Transverse colon (tissue), 4 donors: ENCODE measurements at regions not wholly inside any gene's neighbourhood (a gene's known extent, or its start where the extent isn't known, plus 50 kb on each side); places are given as distances from the start of the nearest gene placed in this dataset.

ENCODE experiments used
- DNase-seq: peaks from one replicate; pipeline ENCODE4 v3.0.0-alpha.2; 2019
- H3K27ac ChIP-seq, 4 donors: fragments of 200-600 bp; sonication (generic); 2 replicates each; pipeline ENCODE4 v1.5.1; 2016 to 2018; ENCODE audit warnings: inconsistent platforms in 4 of 4
- H3K27me3 ChIP-seq: fragments of 200-600 bp; sonication (generic); 2 replicates; pipeline ENCODE4 v1.5.1; 2017; ENCODE audit warnings: inconsistent platforms
- H3K36me3 ChIP-seq, 4 donors: fragments of 200-600 bp; sonication (generic); 2 replicates each; pipeline ENCODE4 v1.5.1; 2017 to 2019; ENCODE audit warnings: inconsistent platforms in 4 of 4
- H3K4me1 ChIP-seq, 4 donors: fragments of 200-600 bp; sonication (generic); 2 replicates each; pipeline ENCODE4 v1.5.1; 2017 to 2020; ENCODE audit warnings: inconsistent platforms in 4 of 4
- H3K4me3 ChIP-seq, 4 donors: fragments of 200-600 bp; sonication (generic); 1 replicate in 1 of 4; 2 replicates in 3 of 4; pipeline versions ENCODE4 v1.5.1 to v1.6.1; 2017 to 2019; ENCODE audit warnings: inconsistent platforms in 4 of 4
- H3K9me3 ChIP-seq, 2 donors: fragments of 200-600 bp; sonication (generic); 2 replicates each; pipeline ENCODE4 v1.5.1; 2017 to 2019; ENCODE audit warnings: inconsistent platforms in 2 of 2
- CTCF ChIP-seq, 5 experiments: fragments of 200-600 bp in 3 of 5; fragments of 450-650 bp in 2 of 5; sonication (generic) in 3 of 5; IDR thresholded peaks; 1 replicate in 2 of 5; 2 replicates in 3 of 5; pipeline ENCODE4 v1.5.1; 2016 to 2017; ENCODE audit warnings: antibody characterized with exemption in 5 of 5, inconsistent platforms in 3 of 5, mild to moderate bottlenecking in 2 of 5, moderate library complexity in 1 of 5
- EP300 ChIP-seq: sonication (generic); formaldehyde crosslinking; IDR thresholded peaks from one replicate; pipeline ENCODE4 v1.6.1; 2017; ENCODE audit warnings: antibody characterized with exemption, low read depth
- POLR2A ChIP-seq: fragments of 450-650 bp; IDR thresholded peaks from one replicate; pipeline ENCODE4 v1.6.1; 2016; ENCODE audit warnings: antibody characterized with exemption, mild to moderate bottlenecking, moderate library complexity
- POLR2AphosphoS5 ChIP-seq, 3 donors: sonication (generic); formaldehyde crosslinking; IDR thresholded peaks; one replicate each; pipeline ENCODE4 v1.6.1; 2016; ENCODE audit warnings: antibody characterized with exemption in 3 of 3
- WGBS, 2 donors: methylation state at CpG; one replicate each; pipeline ENCODE4 v1.1.5; 2018; ENCODE audit warnings: low coverage in 1 of 2; 5-methylcytosine and 5-hydroxymethylcytosine counted together
- in situ Hi-C, 4 donors: fragments of 200-750 bp; cut with MboI; loops; one replicate each; pipeline versions ENCODE4 v1.15.0 to v1.15.1; 2017; ENCODE audit warnings: low sequenced_read_pairs in 3 of 4, low pct_ligation_motif_present in 1 of 4, low pct_unique_long_range_greater_than_20kb in 1 of 4
- intact Hi-C: fragments of 100-400 bp; cut with DNase I; formaldehyde crosslinking; loops from one replicate; pipeline ENCODE4 v1.15.1; 2023; ENCODE audit warnings: low total_unique reads

- intact Hi-C loops (no loop called here), in situ Hi-C loops (no loop called here)
- no peaks in the 10 kb centered on the region for H3K9me3 ChIP-seq
- H3K4me1 ChIP-seq = peaks cover 0 to 4% (median 0%) of the 10 kb centered on the region in 4 donors
- H3K27ac ChIP-seq = no peak overlapping the region
- 76 to 85% methylated on average over 4 to 6 of the region's 6 CpGs for WGBS, 2 donors
- no peaks in the 10 kb centered on the region for H3K27me3 ChIP-seq
- H3K36me3 ChIP-seq = no peaks in the 10 kb centered on the region
- no peak for TF ChIP-seq CTCF (IDR thresholded peaks at IDR 0.05)
- TF ChIP-seq EP300 = no peak
- no peak for TF ChIP-seq POLR2A
- TF ChIP-seq POLR2AphosphoS5 (IDR thresholded peaks at IDR 0.05) = no peak
- no peak overlapping the region for H3K4me3 ChIP-seq
- no peak for DNase-seq
Observed at GRCh38 chr9:107213080-107213479, 70.0 kb upstream of the RAD23B start.

GRCh38 chr9:107213561-107214028 is 69.5 kb upstream of the RAD23B start:
- Histone ChIP-seq H3K9me3 (no peaks in the 10 kb centered on the region), H3K36me3 (no peaks in the 10 kb centered on the region), H3K4me3 (no peak overlapping the region), H3K27me3 (no peaks in the 10 kb centered on the region), H3K27ac (no peak overlapping the region), H3K4me1 (peaks cover 0 to 4% (median 0%) of the 10 kb centered on the region in 4 donors)
- DNase-seq = no peak
- intact Hi-C loops (no loop called here), in situ Hi-C loops (no loop called here)
- WGBS, 2 donors = 49 to 72% methylated on average over 6 of the region's 6 CpGs
- TF ChIP-seq CTCF (IDR thresholded peaks at IDR 0.05) (no peak), EP300 (no peak)

DNA sequence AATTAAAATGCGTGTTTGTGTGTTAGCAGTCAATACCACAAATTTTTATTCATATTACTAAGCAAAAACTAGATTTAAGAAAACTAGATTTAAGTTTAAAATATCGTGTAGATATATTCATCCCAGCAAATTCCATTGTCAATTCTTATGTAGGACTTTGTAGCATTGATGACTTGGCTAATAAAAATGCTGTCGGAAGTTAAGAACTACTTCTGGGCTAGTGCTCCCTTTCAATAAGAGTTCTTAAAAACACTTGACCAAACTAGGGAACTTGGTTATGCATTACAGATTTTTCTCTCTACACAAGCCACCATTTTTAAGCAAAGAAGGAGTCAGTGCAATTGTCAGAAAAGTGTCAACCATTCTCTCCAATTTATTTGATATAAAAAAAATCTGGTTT is 68.7 kb upstream of the RAD23B start:
- DNase-seq = no peak
- no peaks in the 10 kb centered on the region for H3K27me3 ChIP-seq
- H3K4me3 ChIP-seq = no peak overlapping the region
- no peak overlapping the region for H3K27ac ChIP-seq
- peaks cover 0 to 4% (median 0%) of the 10 kb centered on the region in 4 donors for H3K4me1 ChIP-seq
- TF ChIP-seq POLR2AphosphoS5 (IDR thresholded peaks at IDR 0.05) (no peak), CTCF (IDR thresholded peaks at IDR 0.05) (no peak), POLR2A (no peak), EP300 (no peak)
- WGBS, 2 donors = 94 to 98% methylated on average over 3 of the region's 3 CpGs
- H3K9me3 ChIP-seq = no peaks in the 10 kb centered on the region
- intact Hi-C loops (no loop called here), in situ Hi-C loops (no loop called here)
- no peaks in the 10 kb centered on the region for H3K36me3 ChIP-seq

DNA sequence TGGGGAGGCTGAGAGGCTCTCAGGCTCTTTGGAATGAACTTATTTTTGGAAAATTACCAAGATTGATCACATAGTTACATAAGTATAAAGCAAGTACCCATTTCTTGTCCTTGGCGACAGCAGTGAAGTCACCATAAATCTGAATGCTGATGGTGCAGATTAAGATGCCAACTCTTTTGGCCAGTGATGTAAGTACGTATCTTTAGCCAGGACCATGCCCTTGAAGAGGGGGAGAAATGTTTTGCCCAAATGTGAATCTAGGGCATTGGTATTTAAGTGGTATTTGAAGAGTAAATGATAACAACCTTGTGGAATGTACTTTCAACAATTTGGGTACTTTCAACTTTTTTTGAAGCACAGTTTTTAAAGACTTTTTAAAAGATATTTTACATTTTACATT is 68.2 kb upstream of the RAD23B start:
- TF ChIP-seq EP300 (no peak), POLR2AphosphoS5 (IDR thresholded peaks at IDR 0.05) (no peak), POLR2A (no peak), CTCF (IDR thresholded peaks at IDR 0.05) (no peak)
- Histone ChIP-seq H3K4me3 (no peak overlapping the region), H3K9me3 (no peaks in the 10 kb centered on the region), H3K27ac (no peak overlapping the region), H3K36me3 (no peaks in the 10 kb centered on the region), H3K27me3 (no peaks in the 10 kb centered on the region), H3K4me1 (peaks cover 0 to 4% (median 0%) of the 10 kb centered on the region in 4 donors)
- in situ Hi-C loops = no loop called here
- WGBS, 2 donors = 90 to 100% methylated on average over 2 of the region's 2 CpGs
- intact Hi-C loops = no loop called here
- no peak for DNase-seq
